ENCODE measurements at regions not wholly inside any gene's neighbourhood (a gene's known extent, or its start where the extent isn't known, plus 50 kb on each side); places are given as distances from the start of the nearest gene placed in this dataset.

DNA sequence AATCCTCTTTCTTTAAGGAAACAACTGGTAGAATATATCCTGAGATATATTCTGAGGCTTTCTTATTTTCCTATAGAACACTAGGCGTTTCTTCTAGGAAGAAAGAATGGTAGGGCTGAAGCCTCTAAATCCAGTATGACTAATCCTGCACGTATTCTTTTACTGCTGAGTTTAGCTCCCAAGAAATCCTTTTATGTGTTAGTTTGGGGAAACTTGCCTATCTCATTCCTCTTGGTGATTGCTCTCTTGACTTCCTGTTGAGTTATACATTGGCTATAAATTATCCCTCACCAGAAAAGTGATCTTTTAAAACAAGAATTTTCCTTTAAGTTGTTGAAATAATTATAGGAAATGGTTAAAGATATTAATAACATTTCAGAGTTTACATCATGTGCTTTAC, 422.9 kb downstream of the TMEM161B start:
- WGBS (ENCODE audit: extremely low coverage, insufficient coverage, insufficient read length), result no CpG with 5 or more reads among the region's 2 CpGs
- H2BK12ac ChIP-seq (ENCODE audit: low read length), result no peak overlapping the region
- H3K4me1 ChIP-seq (ENCODE audit: control insufficient read depth in 1 of 2, insufficient read depth in 2 of 2, low read length in 2 of 2), result no peaks in the 10 kb centered on the region
- H3K18ac ChIP-seq (ENCODE audit: low read length), result no peak overlapping the region
- H2AFZ ChIP-seq (ENCODE audit: insufficient read depth, low read length, poor library complexity), result no peak overlapping the region
- no peak overlapping the region for H2BK120ac ChIP-seq (ENCODE audit: insufficient read depth, low read length, poor library complexity)
- no peaks in the 10 kb centered on the region for H3K36me3 ChIP-seq (ENCODE audit: control insufficient read depth in 1 of 2, insufficient read depth in 2 of 2, low read length in 2 of 2)
- no peaks in the 10 kb centered on the region for H3K79me1 ChIP-seq (ENCODE audit: low read length)
- H3K4me3 ChIP-seq (ENCODE audit: low read depth, low read length), result no peak overlapping the region
- no peak overlapping the region for H4K91ac ChIP-seq (ENCODE audit: low read depth, low read length)
- peaks cover 6% of the 10 kb centered on the region for H3K9me3 ChIP-seq (ENCODE audit: insufficient read depth, low read depth, low read length)
- no peak overlapping the region for H2AK5ac ChIP-seq (ENCODE audit: low read length)
- no peak overlapping the region for H3K27ac ChIP-seq (ENCODE audit: low read depth, low read length)
- H3K4me2 ChIP-seq (ENCODE audit: low read length), result no peak overlapping the region
- H4K8ac ChIP-seq (ENCODE audit: low read depth, low read length), result no peak overlapping the region
- H3K9ac ChIP-seq (ENCODE audit: low read length), result no peak overlapping the region
- H2BK5ac ChIP-seq (ENCODE audit: low read depth, low read length, poor library complexity), result no peak overlapping the region
- H3K4ac ChIP-seq (ENCODE audit: low read depth, low read length), result no peak overlapping the region
- no peaks in the 10 kb centered on the region for H3K27me3 ChIP-seq (ENCODE audit: insufficient read depth, low read length)
- no peaks in the 10 kb centered on the region for H3K79me2 ChIP-seq (ENCODE audit: control insufficient read depth, insufficient read depth, low read length, poor library complexity)
- H4K12ac ChIP-seq (ENCODE audit: low read depth, low read length), result no peak overlapping the region
- no peak for DNase-seq
- H3K14ac ChIP-seq (ENCODE audit: low read length), result no peak overlapping the region
- H3K23ac ChIP-seq (ENCODE audit: low read length), result no peak overlapping the region

GRCh38 chr5:87844866-87845265, 423.8 kb downstream of the TMEM161B start:
- Histone ChIP-seq H3K27ac (ENCODE audit: low read depth, low read length) (no peak overlapping the region), H3K9me3 (ENCODE audit: insufficient read depth, low read depth, low read length) (peaks cover 6% of the 10 kb centered on the region), H4K8ac (ENCODE audit: low read depth, low read length) (no peak overlapping the region), H3K4ac (ENCODE audit: low read depth, low read length) (no peak overlapping the region), H3K36me3 (ENCODE audit: control insufficient read depth in 1 of 2, insufficient read depth in 2 of 2, low read length in 2 of 2) (no peaks in the 10 kb centered on the region), H2AK5ac (ENCODE audit: low read length) (no peak overlapping the region), H4K12ac (ENCODE audit: low read depth, low read length) (no peak overlapping the region), H2BK12ac (ENCODE audit: low read length) (no peak overlapping the region), H3K27me3 (ENCODE audit: insufficient read depth, low read length) (no peaks in the 10 kb centered on the region), H3K14ac (ENCODE audit: low read length) (no peak overlapping the region), H3K4me1 (ENCODE audit: control insufficient read depth in 1 of 2, insufficient read depth in 2 of 2, low read length in 2 of 2) (no peaks in the 10 kb centered on the region), H4K91ac (ENCODE audit: low read depth, low read length) (no peak overlapping the region), H3K9ac (ENCODE audit: low read length) (no peak overlapping the region), H3K4me3 (ENCODE audit: low read depth, low read length) (no peak overlapping the region), H2BK5ac (ENCODE audit: low read depth, low read length, poor library complexity) (no peak overlapping the region), H2BK120ac (ENCODE audit: insufficient read depth, low read length, poor library complexity) (no peak overlapping the region), H3K18ac (ENCODE audit: low read length) (no peak overlapping the region), H2AFZ (ENCODE audit: insufficient read depth, low read length, poor library complexity) (no peak overlapping the region), H3K79me2 (ENCODE audit: control insufficient read depth, insufficient read depth, low read length, poor library complexity) (no peaks in the 10 kb centered on the region), H3K79me1 (ENCODE audit: low read length) (no peaks in the 10 kb centered on the region), H3K23ac (ENCODE audit: low read length) (no peak overlapping the region), H3K4me2 (ENCODE audit: low read length) (no peak overlapping the region)
- no CpG with 5 or more reads among the region's 4 CpGs for WGBS (ENCODE audit: extremely low coverage, insufficient coverage, insufficient read length)
- no peak for DNase-seq

DNA sequence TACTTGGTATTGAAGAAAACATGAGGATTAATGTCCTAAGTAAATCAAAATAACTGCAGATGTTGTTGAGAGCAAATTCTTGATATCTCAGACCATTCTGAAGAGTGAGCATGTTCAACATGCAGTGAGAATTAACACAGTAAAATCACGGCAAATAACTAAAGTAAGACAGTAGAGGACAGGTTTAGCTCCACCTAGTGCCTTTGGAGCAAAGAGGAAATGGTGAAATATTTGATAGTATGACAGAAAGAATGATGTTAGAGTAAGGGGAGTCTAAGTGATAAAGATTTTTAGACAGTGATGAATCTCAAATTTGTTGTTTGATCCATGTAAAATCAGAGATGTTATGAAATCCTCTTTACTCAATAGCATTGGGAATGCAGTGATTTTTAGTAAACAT, 424.2 kb downstream of the TMEM161B start:
- Histone ChIP-seq H4K12ac (ENCODE audit: low read depth, low read length) (no peak overlapping the region), H2AFZ (ENCODE audit: insufficient read depth, low read length, poor library complexity) (no peak overlapping the region), H3K79me2 (ENCODE audit: control insufficient read depth, insufficient read depth, low read length, poor library complexity) (no peaks in the 10 kb centered on the region), H3K4me2 (ENCODE audit: low read length) (no peak overlapping the region), H3K9ac (ENCODE audit: low read length) (no peak overlapping the region), H2BK5ac (ENCODE audit: low read depth, low read length, poor library complexity) (no peak overlapping the region), H3K27ac (ENCODE audit: low read depth, low read length) (no peak overlapping the region), H3K4me3 (ENCODE audit: low read depth, low read length) (no peak overlapping the region), H4K91ac (ENCODE audit: low read depth, low read length) (no peak overlapping the region), H3K36me3 (ENCODE audit: control insufficient read depth in 1 of 2, insufficient read depth in 2 of 2, low read length in 2 of 2) (no peaks in the 10 kb centered on the region), H4K8ac (ENCODE audit: low read depth, low read length) (no peak overlapping the region), H3K79me1 (ENCODE audit: low read length) (no peaks in the 10 kb centered on the region), H3K9me3 (ENCODE audit: insufficient read depth, low read depth, low read length) (peaks cover 6% of the 10 kb centered on the region), H3K4ac (ENCODE audit: low read depth, low read length) (no peak overlapping the region), H3K4me1 (ENCODE audit: control insufficient read depth in 1 of 2, insufficient read depth in 2 of 2, low read length in 2 of 2) (no peaks in the 10 kb centered on the region), H3K23ac (ENCODE audit: low read length) (no peak overlapping the region), H2BK12ac (ENCODE audit: low read length) (no peak overlapping the region), H2AK5ac (ENCODE audit: low read length) (no peak overlapping the region), H3K18ac (ENCODE audit: low read length) (no peak overlapping the region), H3K14ac (ENCODE audit: low read length) (no peak overlapping the region), H2BK120ac (ENCODE audit: insufficient read depth, low read length, poor library complexity) (no peak overlapping the region), H3K27me3 (ENCODE audit: insufficient read depth, low read length) (no peaks in the 10 kb centered on the region)
- no peak for DNase-seq
- WGBS (ENCODE audit: extremely low coverage, insufficient coverage, insufficient read length), result no CpG with 5 or more reads among the region's 1 CpG

GRCh38 chr5:87836696-87837095, 424.0 kb upstream of the CCNH start:
- no peak overlapping the region for H2BK120ac ChIP-seq (ENCODE audit: insufficient read depth, low read length, poor library complexity)
- H3K9ac ChIP-seq (ENCODE audit: low read length), result no peak overlapping the region
- no peaks in the 10 kb centered on the region for H3K36me3 ChIP-seq (ENCODE audit: control insufficient read depth in 1 of 2, insufficient read depth in 2 of 2, low read length in 2 of 2)
- H3K18ac ChIP-seq (ENCODE audit: low read length), result no peak overlapping the region
- WGBS (ENCODE audit: extremely low coverage, insufficient coverage, insufficient read length), result no CpG with 5 or more reads among the region's 1 CpG
- no peak overlapping the region for H3K27ac ChIP-seq (ENCODE audit: low read depth, low read length)
- no peak overlapping the region for H3K14ac ChIP-seq (ENCODE audit: low read length)
- H3K79me1 ChIP-seq (ENCODE audit: low read length), result no peaks in the 10 kb centered on the region
- no peak overlapping the region for H4K91ac ChIP-seq (ENCODE audit: low read depth, low read length)
- H3K4me1 ChIP-seq (ENCODE audit: control insufficient read depth in 1 of 2, insufficient read depth in 2 of 2, low read length in 2 of 2), result no peaks in the 10 kb centered on the region
- H3K4me3 ChIP-seq (ENCODE audit: low read depth, low read length), result no peak overlapping the region
- H3K79me2 ChIP-seq (ENCODE audit: control insufficient read depth, insufficient read depth, low read length, poor library complexity), result no peaks in the 10 kb centered on the region
- no peak overlapping the region for H4K8ac ChIP-seq (ENCODE audit: low read depth, low read length)
- no peak overlapping the region for H3K4me2 ChIP-seq (ENCODE audit: low read length)
- no peak overlapping the region for H3K4ac ChIP-seq (ENCODE audit: low read depth, low read length)
- H2AFZ ChIP-seq (ENCODE audit: insufficient read depth, low read length, poor library complexity), result no peak overlapping the region
- H4K12ac ChIP-seq (ENCODE audit: low read depth, low read length), result no peak overlapping the region
- H3K27me3 ChIP-seq (ENCODE audit: insufficient read depth, low read length), result no peaks in the 10 kb centered on the region
- no peak overlapping the region for H2AK5ac ChIP-seq (ENCODE audit: low read length)
- peaks cover 6% of the 10 kb centered on the region for H3K9me3 ChIP-seq (ENCODE audit: insufficient read depth, low read depth, low read length)
- H2BK12ac ChIP-seq (ENCODE audit: low read length), result no peak overlapping the region
- no peak for DNase-seq
- no peak overlapping the region for H3K23ac ChIP-seq (ENCODE audit: low read length)
- no peak overlapping the region for H2BK5ac ChIP-seq (ENCODE audit: low read depth, low read length, poor library complexity)

Data from trophoblast cell (in vitro differentiated cells and primary cell).